K562 (cell line): ENCODE measurements at regions not wholly inside any gene's neighbourhood (a gene's known extent, or its start where the extent isn't known, plus 50 kb on each side); places are given as distances from the start of the nearest gene placed in this dataset.

ENCODE experiments used
- ATAC-seq: fragments of 200-7000 bp; cut with Tn5 transposase; 3 replicates; pipeline ENCODE4 v1.9.1; 2020; ENCODE audit warnings: moderate library complexity
- BruUV-seq: library from RNA; stranded (reverse); fragments of 400-500 nt; replicated peaks from 2 replicates; lab custom pipeline; 2021; lab: Mats Ljungman, UMichigan
- CTCF ChIA-PET: fragments of 300-600 bp; formaldehyde crosslinking; extraction: SDS; loops from one replicate; lab custom pipeline; 2021; ENCODE audit warnings: low intra/inter-chr PET ratio; lab: Yijun Ruan, JAX
- POLR2A ChIA-PET: fragments of 300-600, 350-650 bp; sonication (Branson Sonifier 250); formaldehyde crosslinking; extraction: SDS; loops from one replicate; lab custom pipeline; 2021; ENCODE audit warnings: antibody characterized with exemption, inconsistent platforms; lab: Yijun Ruan, JAX
- DNase-seq, 4 experiments: peaks; one replicate each; pipeline versions ENCODE4 v3.0.0 to v3.0.0-alpha.2; 2011 to 2018; ENCODE audit warnings: low spot score in 3 of 4, mixed read lengths in 3 of 4; ENCODE audit errors: extremely low read depth in 1 of 4
- FAIRE-seq: peaks from 2 replicates; lab custom pipeline; 2011; peaks lifted over from hg19 to GRCh38; lab: Jason Lieb, UNC
- H2AFZ ChIP-seq: 2 replicates; pipeline ENCODE4 v1.6.0; 2011; ENCODE audit warnings: low read depth, low read length, control low read depth, inconsistent platforms
- H3K27ac ChIP-seq: fragments of 200-600 bp; 3 replicates; pipeline ENCODE4 v1.8.0; 2011; ENCODE audit warnings: low read depth, mild to moderate bottlenecking, control low read depth, inconsistent platforms, low read length, moderate library complexity, mixed read lengths; ENCODE audit errors: extremely low read depth
- H3K27me3 ChIP-seq, 2 experiments: fragments of 300-600 bp in 1 of 2; 2 replicates in 1 of 2; 3 replicates in 1 of 2; pipeline versions ENCODE4 v1.6.0 to v1.8.0; 2011; ENCODE audit warnings: inconsistent platforms in 2 of 2, low read length in 2 of 2, mild to moderate bottlenecking in 1 of 2, mixed read lengths in 1 of 2, moderate library complexity in 1 of 2; ENCODE audit not compliant: control insufficient read depth in 2 of 2, insufficient read depth in 2 of 2
- H3K36me3 ChIP-seq: fragments of 300-600 bp; 3 replicates; pipeline ENCODE4 v1.8.0; 2011; ENCODE audit warnings: mild to moderate bottlenecking, low read length, inconsistent platforms; ENCODE audit not compliant: control insufficient read depth, insufficient read depth
- H3K4me1 ChIP-seq, 2 experiments: fragments of 200-600 bp in 1 of 2; replicated peaks in 1 of 2; 2 replicates in 1 of 2; 3 replicates in 1 of 2; pipeline versions ENCODE4 v1.5.1 to v1.8.0; 2011; ENCODE audit warnings: inconsistent platforms in 2 of 2, low read length in 2 of 2, mild to moderate bottlenecking in 1 of 2, mixed read lengths in 1 of 2, moderate library complexity in 1 of 2; ENCODE audit not compliant: control insufficient read depth in 2 of 2, insufficient read depth in 2 of 2
- H3K4me2 ChIP-seq: 2 replicates; pipeline ENCODE4 v1.6.1; 2011; ENCODE audit warnings: low read length, control low read depth, inconsistent platforms, mixed read lengths; ENCODE audit not compliant: insufficient read depth
- H3K4me3 ChIP-seq: fragments of 200-600 bp; sonication (generic), shearing (Covaris generic); 2 replicates; pipeline ENCODE4 v1.5.1; 2016; ENCODE audit warnings: control low read depth, inconsistent platforms
- H3K79me2 ChIP-seq: fragments of 200-600 bp; 3 replicates; pipeline ENCODE4 v1.8.0; 2011; ENCODE audit warnings: low read length, inconsistent platforms; ENCODE audit not compliant: control insufficient read depth, insufficient read depth
- H3K9ac ChIP-seq, 2 experiments: 2 replicates each; pipeline versions ENCODE4 v1.6.0 to v1.6.1; 2011; ENCODE audit warnings: low read depth in 2 of 2, low read length in 2 of 2, control low read depth in 1 of 2, inconsistent platforms in 1 of 2, mild to moderate bottlenecking in 1 of 2, mixed read lengths in 1 of 2; ENCODE audit not compliant: insufficient read depth in 1 of 2
- H3K9me1 ChIP-seq: one replicate; pipeline ENCODE4 v1.6.0; 2011; ENCODE audit warnings: inconsistent platforms, mild to moderate bottlenecking, low read length, moderate library complexity; ENCODE audit not compliant: control insufficient read depth, insufficient read depth
- H3K9me3 ChIP-seq: replicated peaks from 2 replicates; pipeline ENCODE4 v1.5.1; 2011; ENCODE audit warnings: low read depth, low read length, inconsistent platforms; ENCODE audit not compliant: control insufficient read depth, insufficient read depth
- H4K20me1 ChIP-seq: replicated peaks from 2 replicates; pipeline ENCODE4 v1.6.1; 2011; ENCODE audit warnings: low read length, inconsistent platforms, mixed read lengths; ENCODE audit not compliant: control insufficient read depth, insufficient read depth
- ARID1B ChIP-seq: fragments of 450-650 bp; IDR thresholded peaks from 2 replicates; pipeline ENCODE4 v1.6.1; 2016; ENCODE audit warnings: antibody characterized with exemption, mild to moderate bottlenecking, inconsistent platforms
- BRCA1 ChIP-seq, 2 experiments: fragments of 450-650 bp in 1 of 2; sonication (generic) in 1 of 2; formaldehyde crosslinking in 1 of 2; IDR thresholded peaks; 2 replicates each; pipeline versions ENCODE4 v1.5.0 to v1.6.1; 2017 to 2020; ENCODE audit warnings: mild to moderate bottlenecking in 1 of 2, missing genetic modification reagents in 1 of 2
- CBFA2T3 ChIP-seq: fragments of 450-650 bp; IDR thresholded peaks from 2 replicates; pipeline ENCODE4 v1.6.1; 2017
- KLF13 ChIP-seq: fragments of 450-650 bp; IDR thresholded peaks from 2 replicates; pipeline ENCODE4 v1.6.1; 2016; ENCODE audit warnings: missing genetic modification characterization, low read depth, mild to moderate bottlenecking, missing compliant biosample characterization, moderate library complexity, borderline replicate concordance
- MLX ChIP-seq, 2 experiments: fragments of 450-650 bp in 1 of 2; sonication (generic) in 1 of 2; formaldehyde crosslinking; conservative IDR thresholded peaks; 2 replicates each; pipeline versions ENCODE4 v1.4.0 to v1.8.1; 2020 to 2022; ENCODE audit warnings: mild to moderate bottlenecking in 1 of 2, missing genetic modification reagents in 1 of 2
- PHB2 ChIP-seq: fragments of 450-650 bp; IDR thresholded peaks from 2 replicates; pipeline ENCODE4 v1.6.1; 2017; ENCODE audit warnings: low read depth
- RBM17 ChIP-seq: fragments of 200-400 bp; formaldehyde crosslinking; IDR thresholded peaks from 2 replicates; pipeline ENCODE4 v1.6.1; 2017; ENCODE audit warnings: low read depth, mild to moderate bottlenecking, low read length, borderline replicate concordance
- RCOR1 ChIP-seq, 2 experiments: IDR thresholded peaks; 2 replicates each; pipeline ENCODE4 v1.6.1; 2012; ENCODE audit warnings: low read depth in 2 of 2, low read length in 2 of 2, borderline replicate concordance in 1 of 2, improper control_type of control experiment in 1 of 2
- SIN3A ChIP-seq, 2 experiments: fragments of 150-350 bp in 1 of 2; IDR thresholded peaks; 2 replicates each; pipeline ENCODE4 v1.6.1; 2011 to 2016; ENCODE audit warnings: borderline replicate concordance in 2 of 2, low read depth in 2 of 2, low read length in 2 of 2, mild to moderate bottlenecking in 2 of 2, moderate library complexity in 2 of 2; ENCODE audit not compliant: control insufficient read depth in 1 of 2
- THRAP3 ChIP-seq: fragments of 450-650 bp; IDR thresholded peaks from 2 replicates; pipeline ENCODE4 v1.6.1; 2016; ENCODE audit warnings: mild to moderate bottlenecking, inconsistent platforms, borderline replicate concordance
- U2AF1 ChIP-seq: fragments of 200-400 bp; formaldehyde crosslinking; optimal IDR thresholded peaks from 2 replicates; pipeline ENCODE3; 2017; ENCODE audit warnings: mild to moderate bottlenecking, low read depth, low read length, moderate library complexity
- ZBED1 ChIP-seq: IDR thresholded peaks from 2 replicates; pipeline ENCODE4 v1.6.1; 2014
- ZBTB1 ChIP-seq: sonication (generic); formaldehyde crosslinking; IDR thresholded peaks from 2 replicates; pipeline ENCODE4 v1.8.1; 2023; ENCODE audit warnings: missing genetic modification reagents, low read depth, mild to moderate bottlenecking, borderline replicate concordance
- ZC3H4 ChIP-seq: sonication (generic); formaldehyde crosslinking; IDR thresholded peaks from 2 replicates; pipeline ENCODE4 v1.9.0; 2021; ENCODE audit warnings: missing genetic modification reagents, borderline replicate concordance
- ZNF77 ChIP-seq: fragments of 250-450 bp; sonication (Bioruptor Pico); IDR thresholded peaks from 2 replicates; pipeline ENCODE4 v1.5.0; 2020
- WGBS: fragments of 100-300 bp; shearing (Covaris generic); methylation state at CpG from one replicate; pipeline ENCODE4 v1.1.6; 2016; ENCODE audit warnings: low coverage, mixed read lengths; ENCODE audit not compliant: insufficient coverage; ENCODE audit errors: missing lambda C conversion rate; 5-methylcytosine and 5-hydroxymethylcytosine counted together
- in situ Hi-C: fragments of 300-500 bp; cut with MboI; formaldehyde crosslinking; loops from 4 replicates; pipeline ENCODE4 v1.15.0; 2018; ENCODE audit warnings: inconsistent platforms, mixed read lengths
- intact Hi-C: fragments of 100-400 bp; cut with micrococcal nuclease; formaldehyde crosslinking; loops from 2 replicates; pipeline ENCODE4 v1.14.2; 2022

GRCh38 chrY:19051021-19051420 is 277.5 kb upstream of the HSFY2 start:
- BruUV-seq, result no TSS peak
- no peak overlapping the region for H2AFZ ChIP-seq
- no peak overlapping the region for H3K4me2 ChIP-seq
- intact Hi-C loops (no loop called here), in situ Hi-C loops (no loop called here)
- DNase-seq (no peak), ATAC-seq (no peak), FAIRE-seq (no peak)
- no peaks in the 10 kb centered on the region for H4K20me1 ChIP-seq
- no peak overlapping the region for H3K27ac ChIP-seq
- H3K9ac ChIP-seq, result no peak overlapping the region
- ChIA-PET CTCF (no interaction called here), POLR2A (no interaction called here)
- WGBS, result no CpG with 5 or more reads among the region's 4 CpGs
- H3K4me1 ChIP-seq, result no peaks in the 10 kb centered on the region
- H3K9me1 ChIP-seq, result no peaks in the 10 kb centered on the region
- no peaks in the 10 kb centered on the region for H3K36me3 ChIP-seq
- no peaks in the 10 kb centered on the region for H3K27me3 ChIP-seq
- no peaks in the 10 kb centered on the region for H3K79me2 ChIP-seq
- H3K4me3 ChIP-seq, result no peak overlapping the region
- no peak for TF ChIP-seq PHB2
- no peak for TF ChIP-seq ZBED1
- no peak for TF ChIP-seq U2AF1
- no peak for TF ChIP-seq ZBTB1 (CRISPR knock-in tag)
- TF ChIP-seq MLX (CRISPR knock-in tag; conservative IDR thresholded peaks at IDR 0.05), result no peak
- no peak for TF ChIP-seq CBFA2T3
- no peak for TF ChIP-seq ARID1B
- TF ChIP-seq SIN3A (IDR thresholded peaks at IDR 0.05; ENCODE audit: borderline replicate concordance in 2 of 2, control insufficient read depth in 1 of 2, low read depth in 2 of 2, low read length in 2 of 2), result no peak
- no peak for TF ChIP-seq THRAP3
- no peak for TF ChIP-seq BRCA1 (IDR thresholded peaks at IDR 0.05)
- no peak for TF ChIP-seq BRCA1 (CRISPR knock-in tag; IDR thresholded peaks at IDR 0.05)
- TF ChIP-seq ZNF77 (CRISPR knock-in tag), result no peak
- no peak for TF ChIP-seq ZC3H4 (CRISPR knock-in tag)
- TF ChIP-seq KLF13 (tag), result no peak
- no peak for TF ChIP-seq RBM17
- TF ChIP-seq RCOR1 (IDR thresholded peaks at IDR 0.05; ENCODE audit: borderline replicate concordance in 1 of 2, low read depth in 2 of 2, low read length in 2 of 2), result no peak
- H3K9me3 ChIP-seq, result no peaks in the 10 kb centered on the region
